SU-DHL-6 (cell line): ENCODE measurements at regions not wholly inside any gene's neighbourhood (a gene's known extent, or its start where the extent isn't known, plus 50 kb on each side); places are given as distances from the start of the nearest gene placed in this dataset.

Source experiments
- H2AFZ ChIP-seq: fragments of 200-600 bp; sonication (generic); 2 replicates; pipeline ENCODE4 v1.6.1; 2014; ENCODE audit warnings: low read depth, mild to moderate bottlenecking, moderate library complexity, mixed read lengths, antibody characterized with exemption, low read length; ENCODE audit not compliant: severe bottlenecking
- H3F3A ChIP-seq: fragments of 200-600 bp; shearing (Covaris generic); 2 replicates; pipeline ENCODE4 v1.6.0; 2016; ENCODE audit warnings: antibody characterized with exemption, mild to moderate bottlenecking; ENCODE audit not compliant: insufficient read depth
- H3K27ac ChIP-seq: fragments of 200-600 bp; sonication (generic); 2 replicates; pipeline ENCODE4 v1.5.1; 2016; ENCODE audit warnings: low read depth, mild to moderate bottlenecking, low read length, moderate library complexity, mixed read lengths
- H3K27me3 ChIP-seq: fragments of 200-600 bp; sonication (generic), shearing (Covaris generic); 2 replicates; pipeline ENCODE4 v1.6.0; 2014; ENCODE audit warnings: mild to moderate bottlenecking, low read length
- H3K36me3 ChIP-seq: fragments of 200-600 bp; sonication (generic); 2 replicates; pipeline ENCODE4 v1.6.1; 2014; ENCODE audit warnings: mild to moderate bottlenecking, low read length, mixed read lengths
- H3K4me2 ChIP-seq: fragments of 300-600, 200-600 bp; shearing (Covaris generic), sonication (generic); 2 replicates; pipeline ENCODE4 v1.6.0; 2014; ENCODE audit warnings: low read length, low read depth, mild to moderate bottlenecking; ENCODE audit not compliant: poor library complexity, severe bottlenecking
- H3K4me3 ChIP-seq: fragments of 200-600 bp; sonication (generic); 2 replicates; pipeline ENCODE4 v1.5.1; 2014; ENCODE audit warnings: antibody characterized with exemption, low read length, mild to moderate bottlenecking, mixed read lengths; ENCODE audit not compliant: insufficient read depth, poor library complexity, severe bottlenecking
- H3K79me2 ChIP-seq: fragments of 200-600 bp; sonication (generic); 2 replicates; pipeline ENCODE4 v1.6.1; 2014; ENCODE audit warnings: mild to moderate bottlenecking, low read length, moderate library complexity; ENCODE audit not compliant: insufficient read depth
- H3K9ac ChIP-seq: fragments of 200-600 bp; sonication (generic); 2 replicates; pipeline ENCODE4 v1.7.0; 2014; ENCODE audit warnings: mild to moderate bottlenecking, low read length
- H3K9me2 ChIP-seq: fragments of 200-600 bp; sonication (generic); replicated peaks from 2 replicates; pipeline ENCODE4 v1.6.1; 2014; ENCODE audit warnings: low read length; ENCODE audit not compliant: insufficient read depth
- H3K9me3 ChIP-seq: fragments of 200-600 bp; sonication (generic); 2 replicates; pipeline ENCODE4 v1.6.1; 2014; ENCODE audit warnings: low read length, mixed read lengths; ENCODE audit not compliant: insufficient read depth
- H4K20me1 ChIP-seq: fragments of 200-600 bp; sonication (generic); 2 replicates; pipeline ENCODE4 v1.6.1; 2014; ENCODE audit warnings: low read depth, mild to moderate bottlenecking, antibody characterized with exemption, low read length, moderate library complexity, mixed read lengths
- CTCF ChIP-seq: fragments of 200-600 bp; sonication (generic); IDR thresholded peaks from one replicate; pipeline ENCODE4 v1.5.1; 2017; ENCODE audit warnings: antibody characterized with exemption, mild to moderate bottlenecking, low read length, moderate library complexity; ENCODE audit not compliant: insufficient read depth, poor library complexity, severe bottlenecking
- EZH2phosphoT487 ChIP-seq: fragments of 200-600 bp; sonication (generic), shearing (Covaris generic); conservative IDR thresholded peaks from 2 replicates; pipeline ENCODE4 v1.6.1; 2018; ENCODE audit warnings: mild to moderate bottlenecking, antibody characterized with exemption, low read length, moderate library complexity, mixed read lengths

DNA sequence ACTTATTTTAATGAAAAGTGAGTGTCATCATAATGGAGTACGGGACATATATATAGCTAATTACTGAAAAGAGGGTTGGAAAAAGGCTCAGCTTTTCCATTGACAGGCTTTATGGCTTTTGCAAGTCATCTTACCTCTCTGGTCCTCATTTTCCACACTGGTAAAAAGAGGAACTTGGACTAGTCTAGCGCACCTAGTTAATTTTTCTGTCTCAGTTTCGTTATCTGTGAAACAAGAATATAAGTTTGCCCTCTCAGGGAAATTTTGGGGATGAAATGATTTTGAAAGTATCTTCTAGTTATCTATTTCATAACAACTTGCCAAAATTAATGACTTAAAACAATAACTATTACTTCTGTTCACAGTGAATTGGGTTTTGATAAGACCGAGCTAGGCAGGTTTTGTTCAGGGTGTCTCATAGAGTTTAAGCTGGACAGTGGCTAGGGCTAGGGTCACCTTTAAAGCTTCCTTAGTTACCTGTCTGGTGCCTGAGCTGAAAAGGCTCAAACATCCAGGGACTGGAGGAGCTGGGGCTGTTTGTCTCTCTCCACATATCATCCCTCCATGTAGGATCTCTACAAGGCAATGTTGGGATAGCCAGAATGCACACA is 91.7 kb downstream of the TYW3 start:
- H3K9me2 ChIP-seq, result no peaks in the 10 kb centered on the region
- H3K4me2 ChIP-seq, result no peak overlapping the region
- no peaks in the 10 kb centered on the region for H3K36me3 ChIP-seq
- no peak overlapping the region for H3K27ac ChIP-seq
- H3K9me3 ChIP-seq, result no peaks in the 10 kb centered on the region
- TF ChIP-seq CTCF (no peak), EZH2phosphoT487 (no peak)
- H2AFZ ChIP-seq, result no peak overlapping the region
- no peaks in the 10 kb centered on the region for H4K20me1 ChIP-seq
- no peak overlapping the region for H3K9ac ChIP-seq
- H3K4me3 ChIP-seq, result no peak overlapping the region
- no peaks in the 10 kb centered on the region for H3K79me2 ChIP-seq
- no peaks in the 10 kb centered on the region for H3F3A ChIP-seq
- H3K27me3 ChIP-seq, result no peaks in the 10 kb centered on the region

- Histone ChIP-seq H3K27ac (no peak overlapping the region), H3K36me3 (no peaks in the 10 kb centered on the region), H3K27me3 (no peaks in the 10 kb centered on the region), H3F3A (no peaks in the 10 kb centered on the region), H3K4me3 (no peak overlapping the region), H3K9me2 (no peaks in the 10 kb centered on the region), H3K4me2 (no peak overlapping the region), H2AFZ (no peak overlapping the region), H3K9ac (no peak overlapping the region), H3K9me3 (no peaks in the 10 kb centered on the region), H3K79me2 (no peaks in the 10 kb centered on the region), H4K20me1 (no peaks in the 10 kb centered on the region)
- TF ChIP-seq CTCF (no peak), EZH2phosphoT487 (no peak)
These were observed 97.8 kb downstream of the TYW3 start for GRCh38 chr1:74830766-74831165.

GRCh38 chr1:74834261-74834660 is 101.3 kb downstream of the TYW3 start:
- Histone ChIP-seq H3K27ac (no peak overlapping the region), H3K4me2 (no peak overlapping the region), H3K9me3 (no peaks in the 10 kb centered on the region), H3K79me2 (no peaks in the 10 kb centered on the region), H3K4me3 (no peak overlapping the region), H4K20me1 (no peaks in the 10 kb centered on the region), H3K9me2 (no peaks in the 10 kb centered on the region), H3F3A (no peaks in the 10 kb centered on the region), H3K36me3 (no peaks in the 10 kb centered on the region), H3K9ac (no peak overlapping the region), H3K27me3 (no peaks in the 10 kb centered on the region), H2AFZ (no peak overlapping the region)
- TF ChIP-seq EZH2phosphoT487 (no peak), CTCF (no peak)
